Activated naive CD8-positive, alpha-beta T cell treated with anti-CD3 and anti-CD28 coated beads, Interleukin-2, amount 50 U/mL, for 24 hours (primary cell): ENCODE measurements at regions not wholly inside any gene's neighbourhood (a gene's known extent, or its start where the extent isn't known, plus 50 kb on each side); places are given as distances from the start of the nearest gene placed in this dataset.

ENCODE experiments used
- ATAC-seq: fragments of 150-1000 bp; cut with Tn5 transposase; one replicate; pipeline ENCODE4 v1.10.0; 2021
- DNase-seq: peaks from one replicate; pipeline ENCODE4 v3.0.0; 2021
- H3K27ac Mint-ChIP-seq: one replicate; pipeline ENCODE4 v1.8.0; 2021; ENCODE audit warnings: mild to moderate bottlenecking, mixed read lengths
- H3K27me3 Mint-ChIP-seq: one replicate; pipeline ENCODE4 v1.8.0; 2021; ENCODE audit warnings: mixed read lengths
- H3K36me3 Mint-ChIP-seq: one replicate; pipeline ENCODE4 v1.8.0; 2021; ENCODE audit warnings: low read depth, mixed read lengths
- H3K4me1 Mint-ChIP-seq: one replicate; pipeline ENCODE4 v1.8.0; 2021; ENCODE audit warnings: mixed read lengths
- H3K4me3 Mint-ChIP-seq: one replicate; pipeline ENCODE4 v1.8.0; 2021; ENCODE audit warnings: mild to moderate bottlenecking, moderate library complexity, mixed read lengths
- H3K9me3 Mint-ChIP-seq: one replicate; pipeline ENCODE4 v1.8.0; 2021; ENCODE audit warnings: mixed read lengths

DNA sequence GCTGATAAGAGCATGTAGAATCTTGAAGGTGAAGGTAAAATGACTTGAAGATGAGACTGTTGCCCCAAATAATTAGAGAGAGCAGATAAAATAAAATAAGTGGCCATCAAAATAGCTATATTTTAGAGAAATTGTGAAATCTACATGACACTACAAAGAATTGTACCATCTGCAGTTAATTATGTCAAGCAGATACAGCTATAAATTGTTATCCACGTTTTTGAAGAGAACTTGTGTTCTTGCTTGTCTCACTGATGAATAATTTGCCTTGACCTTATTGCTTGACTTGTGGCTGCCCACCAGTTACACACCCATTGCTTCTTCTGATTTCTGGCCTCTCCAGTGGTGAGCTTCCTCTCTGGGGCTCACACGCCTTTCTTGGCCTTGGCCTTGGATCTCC is 75.8 kb upstream of the TNIP3 start:
- no peak overlapping the region for H3K4me3 Mint-ChIP-seq
- H3K27me3 Mint-ChIP-seq, result no peaks in the 10 kb centered on the region
- DNase-seq (no peak), ATAC-seq (peak; percentile 36)
- H3K4me1 Mint-ChIP-seq, result peaks cover 12% of the 10 kb centered on the region
- H3K27ac Mint-ChIP-seq, result no peak overlapping the region
- no peaks in the 10 kb centered on the region for H3K9me3 Mint-ChIP-seq
- no peaks in the 10 kb centered on the region for H3K36me3 Mint-ChIP-seq

DNA sequence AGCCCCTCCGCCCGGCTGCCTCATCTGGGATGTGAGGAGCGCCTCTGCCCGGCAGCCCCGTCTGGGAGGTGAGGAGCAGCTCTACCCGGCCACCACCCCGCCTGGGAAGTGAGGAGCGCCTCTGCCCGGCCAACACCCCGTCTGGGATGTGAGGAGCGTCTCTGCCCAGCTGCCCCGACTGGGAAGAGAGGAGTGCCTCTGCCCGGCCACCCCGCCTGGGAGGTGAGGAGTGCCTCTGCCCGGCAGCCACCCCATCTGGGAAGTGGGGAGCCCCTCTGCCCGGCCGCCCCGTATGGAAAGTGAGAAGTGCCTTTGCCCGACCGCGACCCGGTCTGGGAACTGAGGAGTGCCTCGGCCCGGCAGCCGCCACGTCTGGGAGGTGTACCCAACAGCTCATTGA is 74.3 kb upstream of the TNIP3 start:
- peaks cover 4% of the 10 kb centered on the region for H3K4me1 Mint-ChIP-seq

DNA sequence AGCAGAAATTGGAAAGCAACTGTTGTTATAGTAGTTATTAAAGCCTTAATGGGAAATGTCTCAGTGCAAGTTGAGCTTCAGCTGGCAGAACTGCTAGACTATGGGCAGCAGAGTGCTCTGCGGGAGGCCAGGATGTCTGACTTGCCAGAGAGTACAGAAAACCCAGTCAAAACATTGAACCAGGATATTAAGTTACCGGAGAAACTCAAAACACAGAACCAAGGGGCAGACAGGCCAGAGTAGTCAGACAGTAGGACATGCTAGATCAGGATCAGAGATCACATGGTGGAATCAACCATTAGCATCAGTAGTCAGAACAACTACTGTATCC is 72.9 kb upstream of the TNIP3 start:
- DNase-seq, result no peak
- Mint-ChIP-seq H3K27me3 (no peaks in the 10 kb centered on the region), H3K36me3 (no peaks in the 10 kb centered on the region), H3K27ac (no peak overlapping the region), H3K4me1 (no peaks in the 10 kb centered on the region), H3K9me3 (no peaks in the 10 kb centered on the region), H3K4me3 (no peak overlapping the region)
- ATAC-seq, result no peak

More for the DNA sequence above, 74.3 kb upstream of the TNIP3 start:
- H3K9me3 Mint-ChIP-seq, result no peaks in the 10 kb centered on the region
- ATAC-seq (no peak), DNase-seq (no peak)
- H3K4me3 Mint-ChIP-seq, result no peak overlapping the region
- H3K27ac Mint-ChIP-seq, result no peak overlapping the region
- H3K36me3 Mint-ChIP-seq, result no peaks in the 10 kb centered on the region
- no peaks in the 10 kb centered on the region for H3K27me3 Mint-ChIP-seq

DNA sequence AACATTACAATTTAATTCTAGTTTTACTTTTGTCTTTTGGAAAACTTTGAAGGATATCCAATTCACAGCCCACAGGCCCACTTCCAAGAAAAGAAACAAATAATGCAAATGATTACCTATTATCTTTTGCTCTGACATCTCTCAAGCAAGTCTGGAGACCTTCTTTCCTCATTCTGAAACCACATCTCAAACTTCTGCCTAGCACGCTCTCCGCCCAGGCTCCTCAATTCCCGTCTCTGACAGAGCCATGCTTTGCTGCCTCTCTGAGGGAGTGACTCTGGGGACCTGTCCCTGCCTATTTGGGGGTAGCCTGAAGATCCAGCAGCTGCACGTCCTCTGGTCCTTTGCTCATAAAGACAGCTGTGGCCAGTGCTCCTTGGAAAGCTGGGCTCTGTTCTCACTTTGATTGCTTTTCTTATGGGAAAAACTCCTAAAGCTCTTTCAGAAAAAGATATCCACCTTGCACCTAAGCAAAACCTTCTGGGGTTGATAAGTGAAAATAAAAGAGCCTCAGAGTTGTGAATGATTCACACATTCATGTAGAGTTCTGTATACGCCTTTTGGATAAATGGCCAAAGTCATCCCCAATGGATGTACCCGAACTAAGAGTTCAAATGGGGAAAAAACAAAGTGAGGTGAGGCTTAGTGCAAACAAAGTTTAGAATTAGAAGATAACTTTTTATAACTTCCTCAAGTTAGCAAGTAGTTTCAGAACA is 72.4 kb upstream of the TNIP3 start:
- DNase-seq, result no peak
- Mint-ChIP-seq H3K4me3 (no peak overlapping the region), H3K4me1 (peaks cover 4% of the 10 kb centered on the region), H3K27ac (no peak overlapping the region), H3K9me3 (no peaks in the 10 kb centered on the region), H3K36me3 (no peaks in the 10 kb centered on the region), H3K27me3 (no peaks in the 10 kb centered on the region)
- no peak for ATAC-seq

DNA sequence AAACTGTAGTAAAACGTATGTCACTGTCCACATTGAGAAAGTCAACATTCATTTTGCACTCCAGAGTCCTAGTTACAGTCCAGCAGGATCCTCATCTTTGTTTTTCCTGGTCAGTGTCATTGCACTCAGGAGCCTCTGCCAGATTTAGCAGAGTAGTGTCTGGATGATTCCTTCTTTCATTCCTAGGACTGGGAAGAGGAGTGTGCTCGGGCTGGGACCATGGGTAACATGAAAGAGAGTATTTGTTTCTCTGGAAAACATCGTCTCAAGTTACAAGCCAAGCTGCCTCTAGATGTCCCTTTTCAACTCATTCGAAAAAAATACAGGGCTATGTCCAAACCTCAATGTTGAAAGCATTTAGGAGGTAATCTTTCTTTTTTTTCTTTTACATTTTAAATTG is 69.9 kb upstream of the TNIP3 start:
- Mint-ChIP-seq H3K4me3 (no peak overlapping the region), H3K9me3 (no peaks in the 10 kb centered on the region), H3K27me3 (no peaks in the 10 kb centered on the region), H3K27ac (no peak overlapping the region), H3K4me1 (peaks cover 12% of the 10 kb centered on the region), H3K36me3 (no peaks in the 10 kb centered on the region)
- DNase-seq (no peak), ATAC-seq (no peak)

DNA sequence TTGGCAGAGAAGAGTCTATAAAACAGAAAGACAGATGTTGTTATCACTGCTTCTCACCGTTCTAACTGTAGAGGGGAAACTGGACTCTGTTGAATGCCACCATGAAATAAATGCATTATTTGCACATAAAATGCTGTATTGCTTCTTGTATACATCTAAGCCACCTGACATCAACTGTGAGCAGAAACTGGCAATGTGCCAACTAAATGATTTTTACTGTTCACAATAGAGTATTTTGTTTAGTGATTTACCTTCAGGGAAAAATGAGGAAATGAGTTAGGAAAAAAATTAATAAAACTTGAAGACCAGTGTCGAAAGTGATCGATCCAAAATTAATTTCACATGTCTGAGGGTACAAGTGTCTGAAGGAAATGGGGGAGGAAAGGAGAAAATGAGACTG is 65.9 kb upstream of the TNIP3 start:
- Mint-ChIP-seq H3K27ac (no peak overlapping the region), H3K9me3 (no peaks in the 10 kb centered on the region), H3K27me3 (no peaks in the 10 kb centered on the region), H3K4me1 (peaks cover 44% of the 10 kb centered on the region), H3K36me3 (no peaks in the 10 kb centered on the region), H3K4me3 (no peak overlapping the region)
- DNase-seq (no peak), ATAC-seq (no peak)

DNA sequence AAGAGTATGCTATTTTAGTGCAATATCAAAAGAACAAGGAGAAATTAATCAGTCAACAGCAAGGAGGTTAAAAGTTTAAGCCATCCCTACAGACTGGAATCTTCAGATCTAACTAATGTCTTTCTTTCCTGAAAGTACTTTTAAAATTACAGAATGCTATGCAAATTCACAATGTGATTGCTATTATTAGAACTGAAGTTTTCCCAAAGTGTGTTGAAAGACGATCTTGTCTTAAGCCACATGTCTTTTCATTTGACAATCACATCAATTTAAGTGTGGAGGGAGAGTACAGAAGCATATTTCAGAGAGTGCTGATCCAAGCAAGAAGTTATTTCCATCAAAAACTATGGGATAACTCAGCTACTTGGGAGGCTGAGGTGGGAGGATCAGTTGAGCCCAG is 64.7 kb upstream of the TNIP3 start:
- no peaks in the 10 kb centered on the region for H3K9me3 Mint-ChIP-seq
- peaks cover 44% of the 10 kb centered on the region for H3K4me1 Mint-ChIP-seq
- no peak overlapping the region for H3K27ac Mint-ChIP-seq
- H3K36me3 Mint-ChIP-seq, result no peaks in the 10 kb centered on the region
- H3K4me3 Mint-ChIP-seq, result no peak overlapping the region
- no peaks in the 10 kb centered on the region for H3K27me3 Mint-ChIP-seq
- DNase-seq (no peak), ATAC-seq (no peak)

DNA sequence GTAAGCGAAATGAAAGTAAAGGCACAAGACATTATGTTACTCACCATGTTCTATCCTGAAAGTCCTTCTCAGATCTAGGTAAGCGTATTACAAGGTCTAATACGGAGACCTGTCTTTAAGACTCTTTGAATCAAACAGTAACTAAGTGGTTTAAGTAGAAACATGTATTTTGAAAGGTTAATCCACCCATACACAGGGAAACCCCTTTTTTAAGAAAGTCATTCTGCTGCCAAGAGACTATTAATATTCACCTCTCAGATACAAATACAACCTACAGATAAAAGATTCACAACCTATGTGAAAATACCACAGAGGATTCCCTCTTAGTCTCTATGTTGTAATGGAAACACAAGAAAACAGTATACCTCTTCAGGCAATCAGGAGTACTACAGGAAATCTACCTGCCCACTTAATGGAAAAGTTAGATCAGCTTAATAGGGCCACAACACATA is 63.2 kb upstream of the TNIP3 start:
- H3K27ac Mint-ChIP-seq, result peak overlapping the region; percentile 85
- peak overlapping the region; percentile 68 for H3K4me3 Mint-ChIP-seq
- no peaks in the 10 kb centered on the region for H3K9me3 Mint-ChIP-seq
- no peak for DNase-seq
- peaks cover 44% of the 10 kb centered on the region for H3K4me1 Mint-ChIP-seq
- H3K27me3 Mint-ChIP-seq, result no peaks in the 10 kb centered on the region
- H3K36me3 Mint-ChIP-seq, result no peaks in the 10 kb centered on the region
- ATAC-seq, result peak; percentile 94

DNA sequence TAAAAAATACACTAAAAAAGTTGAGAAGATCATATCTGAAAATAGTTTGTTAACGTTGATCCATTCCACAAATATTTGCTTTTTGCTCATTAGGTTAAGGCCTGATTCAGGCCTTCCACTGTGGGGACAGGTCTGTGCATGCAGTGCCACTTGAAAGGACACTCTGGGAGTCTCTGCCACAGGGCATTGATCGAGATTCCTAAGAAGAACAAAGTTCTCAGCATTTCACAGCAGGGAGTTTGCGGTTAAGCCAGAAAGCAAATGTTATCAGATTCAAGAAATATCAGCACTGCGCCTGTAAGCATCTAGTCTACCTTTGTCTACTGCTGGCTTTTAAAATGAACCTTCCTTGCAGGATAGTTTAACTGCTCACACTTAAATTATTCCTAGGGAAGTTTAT is 62.2 kb upstream of the TNIP3 start:
- Mint-ChIP-seq H3K36me3 (no peaks in the 10 kb centered on the region), H3K27ac (peak overlapping the region; percentile 59), H3K9me3 (no peaks in the 10 kb centered on the region), H3K27me3 (no peaks in the 10 kb centered on the region), H3K4me3 (peak overlapping the region; percentile 62), H3K4me1 (peaks cover 48% of the 10 kb centered on the region)
- DNase-seq (no peak), ATAC-seq (no peak)

DNA sequence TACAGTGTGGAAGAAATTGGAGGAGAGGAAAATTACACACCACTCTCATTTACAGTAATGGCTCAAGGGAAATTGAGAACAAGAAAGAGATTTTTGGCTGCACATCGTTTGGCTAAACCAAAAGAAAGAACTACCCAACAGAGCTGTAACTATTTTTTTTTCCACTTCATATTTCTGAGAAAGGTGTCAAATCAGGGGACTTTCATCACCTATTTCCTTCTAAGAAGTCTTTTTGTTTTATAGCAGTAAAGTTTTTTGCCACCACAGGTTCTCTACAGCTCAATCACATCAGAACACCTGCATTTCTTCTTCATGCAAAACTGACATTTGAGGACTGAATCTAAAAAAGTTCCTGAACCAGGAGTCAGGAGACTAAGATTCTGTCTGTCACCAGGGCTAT is 57.5 kb upstream of the TNIP3 start:
- peak overlapping the region; percentile 26 for H3K27ac Mint-ChIP-seq
- H3K9me3 Mint-ChIP-seq, result no peaks in the 10 kb centered on the region
- H3K4me1 Mint-ChIP-seq, result peaks cover 26% of the 10 kb centered on the region
- ATAC-seq (peak; percentile 24), DNase-seq (no peak)
- no peak overlapping the region for H3K4me3 Mint-ChIP-seq
- H3K27me3 Mint-ChIP-seq, result peaks cover 2% of the 10 kb centered on the region
- H3K36me3 Mint-ChIP-seq, result peaks cover 2% of the 10 kb centered on the region

DNA sequence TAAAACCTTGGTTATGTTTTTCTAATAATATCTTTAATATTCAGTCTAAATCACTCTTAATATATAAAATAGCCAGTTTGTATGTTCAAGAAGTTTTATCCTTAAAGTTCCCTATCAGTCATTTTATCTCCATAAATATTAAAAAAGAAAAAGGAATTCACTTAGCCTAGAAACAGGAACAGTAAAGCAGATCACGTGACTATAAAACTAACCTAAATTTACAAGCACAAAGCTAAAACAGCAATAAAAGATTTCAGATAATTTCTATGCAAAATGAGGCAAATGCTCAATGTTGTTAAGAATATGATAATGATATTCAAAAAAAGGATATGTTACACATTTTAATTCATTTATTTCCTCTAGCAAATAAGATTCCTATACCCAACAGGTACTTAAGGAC is 57.1 kb upstream of the TNIP3 start:
- Mint-ChIP-seq H3K27me3 (peaks cover 2% of the 10 kb centered on the region), H3K4me3 (no peak overlapping the region), H3K9me3 (no peaks in the 10 kb centered on the region), H3K27ac (no peak overlapping the region), H3K36me3 (peaks cover 2% of the 10 kb centered on the region), H3K4me1 (peaks cover 24% of the 10 kb centered on the region)
- ATAC-seq, result no peak
- no peak for DNase-seq

DNA sequence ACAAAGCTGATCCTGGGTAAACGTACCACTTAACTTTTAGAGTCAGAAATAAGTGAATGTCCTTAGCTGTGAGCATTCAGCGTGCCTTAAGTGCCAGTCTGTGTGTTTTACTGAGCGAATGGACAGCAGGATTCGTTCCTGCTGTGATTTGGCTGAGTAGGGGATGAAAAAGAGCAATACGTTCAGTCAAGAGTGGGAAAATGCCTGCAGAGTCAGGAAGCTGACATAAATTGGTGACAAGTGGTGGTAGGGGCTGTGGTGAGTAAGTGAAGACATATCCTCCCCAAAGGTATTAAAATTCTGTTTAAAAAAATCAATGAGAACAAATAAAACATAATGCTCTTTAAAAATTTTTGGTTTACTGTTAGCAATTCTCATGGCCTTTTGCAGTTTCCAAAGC is 56.6 kb upstream of the TNIP3 start:
- Mint-ChIP-seq H3K27me3 (peaks cover 2% of the 10 kb centered on the region), H3K4me1 (peaks cover 20% of the 10 kb centered on the region), H3K27ac (no peak overlapping the region), H3K4me3 (no peak overlapping the region), H3K9me3 (no peaks in the 10 kb centered on the region), H3K36me3 (peaks cover 2% of the 10 kb centered on the region)
- ATAC-seq (no peak), DNase-seq (no peak)

DNA sequence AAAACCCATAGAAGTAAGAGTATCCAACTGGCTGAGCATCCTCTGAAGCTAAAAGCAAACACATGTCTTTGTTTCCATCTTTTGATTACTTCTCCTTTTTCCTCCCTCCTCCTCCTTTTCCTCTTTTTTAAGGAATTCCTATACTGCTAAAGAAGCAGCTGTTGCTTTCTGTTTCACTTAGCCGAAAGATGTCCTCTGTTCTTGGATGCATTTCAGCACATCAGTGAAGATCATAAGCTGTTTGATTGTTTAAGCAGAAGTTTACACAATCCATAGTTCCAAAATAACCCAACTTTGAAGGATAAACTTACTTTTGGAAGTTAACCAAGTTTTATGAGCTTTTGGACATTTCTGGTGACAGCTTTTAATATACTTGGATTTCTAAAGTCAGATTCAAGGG is 55.1 kb upstream of the TNIP3 start:
- Mint-ChIP-seq H3K36me3 (peaks cover 2% of the 10 kb centered on the region), H3K4me1 (peaks cover 17% of the 10 kb centered on the region), H3K27me3 (peaks cover 2% of the 10 kb centered on the region), H3K9me3 (no peaks in the 10 kb centered on the region), H3K4me3 (no peak overlapping the region), H3K27ac (peak overlapping the region; percentile 55)
- ATAC-seq (no peak), DNase-seq (no peak)

DNA sequence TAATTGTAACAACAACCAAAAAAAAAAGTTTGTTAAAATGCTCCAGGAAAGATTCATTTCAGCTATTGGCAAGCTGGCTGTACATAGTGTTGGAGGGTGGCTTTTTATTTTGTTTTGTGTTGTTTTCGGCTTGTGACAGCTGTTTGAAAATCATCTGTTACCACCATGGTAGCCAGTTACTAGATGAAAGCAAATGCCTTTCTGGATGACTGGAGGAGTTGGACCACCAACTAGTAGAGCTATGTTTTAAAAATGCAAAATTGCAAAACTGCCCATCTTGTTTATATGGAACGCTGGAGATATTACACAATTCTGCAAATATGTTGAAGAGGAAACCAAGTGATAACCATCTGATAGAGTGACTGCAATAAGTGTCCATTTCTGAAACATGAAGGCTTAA is 53.2 kb upstream of the TNIP3 start:
- Mint-ChIP-seq H3K36me3 (peaks cover 2% of the 10 kb centered on the region), H3K9me3 (no peaks in the 10 kb centered on the region), H3K4me3 (no peak overlapping the region), H3K27me3 (peaks cover 2% of the 10 kb centered on the region), H3K27ac (no peak overlapping the region), H3K4me1 (peaks cover 20% of the 10 kb centered on the region)
- DNase-seq (no peak), ATAC-seq (no peak)

DNA sequence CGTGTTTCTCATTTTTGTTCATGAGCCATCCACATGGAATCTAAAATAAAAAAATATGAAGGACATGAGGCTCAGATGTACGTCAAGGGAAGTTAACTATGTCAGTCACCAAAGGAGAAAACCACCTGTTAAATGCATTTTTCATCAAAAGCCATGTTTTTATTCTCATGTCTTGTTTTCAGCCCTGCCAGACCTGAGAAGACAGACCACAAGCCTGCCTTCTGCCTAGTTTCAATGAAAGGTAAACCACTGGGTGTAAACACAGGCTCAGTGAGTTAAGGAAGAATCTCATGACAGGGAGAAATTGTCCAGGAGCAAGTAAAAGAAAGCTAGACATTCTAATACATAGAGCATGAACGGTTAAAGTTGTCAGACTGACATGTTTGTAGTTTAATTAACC is 52.3 kb upstream of the TNIP3 start:
- H3K27me3 Mint-ChIP-seq, result peaks cover 2% of the 10 kb centered on the region
- H3K9me3 Mint-ChIP-seq, result no peaks in the 10 kb centered on the region
- ATAC-seq (no peak), DNase-seq (no peak)
- H3K27ac Mint-ChIP-seq, result no peak overlapping the region
- peaks cover 2% of the 10 kb centered on the region for H3K36me3 Mint-ChIP-seq
- H3K4me1 Mint-ChIP-seq, result peaks cover 12% of the 10 kb centered on the region
- no peak overlapping the region for H3K4me3 Mint-ChIP-seq

DNA sequence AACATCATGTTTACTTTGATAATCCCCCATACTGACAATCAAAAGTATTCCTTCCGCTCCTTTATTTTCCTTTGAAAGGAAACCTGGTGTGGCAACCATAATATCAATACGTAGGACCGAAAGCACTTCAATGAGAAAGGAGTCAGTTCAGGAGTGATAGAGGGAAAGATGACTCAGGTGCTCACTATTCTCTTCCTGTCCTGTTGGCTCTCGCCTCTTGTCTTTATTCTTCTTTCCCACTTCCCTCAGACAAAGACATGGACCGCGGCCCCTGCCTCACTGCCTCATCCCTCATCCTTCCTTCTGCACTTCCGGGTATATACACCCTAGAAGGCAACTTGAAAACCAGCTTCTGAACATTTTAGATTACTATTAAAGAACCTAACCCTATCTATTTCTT is 49.8 kb upstream of the TNIP3 start:
- Mint-ChIP-seq H3K4me1 (peaks cover 6% of the 10 kb centered on the region), H3K4me3 (no peak overlapping the region), H3K36me3 (peaks cover 2% of the 10 kb centered on the region), H3K9me3 (no peaks in the 10 kb centered on the region), H3K27ac (no peak overlapping the region), H3K27me3 (peaks cover 2% of the 10 kb centered on the region)
- DNase-seq (no peak), ATAC-seq (peak; percentile 33)
